Endothelial cell of hepatic sinusoid (primary cell): ENCODE measurements at regions not wholly inside any gene's neighbourhood (a gene's known extent, or its start where the extent isn't known, plus 50 kb on each side); places are given as distances from the start of the nearest gene placed in this dataset.
"Not testable (repeated sequence)": the region's sequence is repeated elsewhere in the genome, so short reads cannot be mapped to it uniquely, and the experiment has no call there.

Experiments
- in situ Hi-C: cut with HindIII; loops from 2 replicates; pipeline ENCODE4 v1.10.0; 2017; ENCODE audit warnings: low sequenced_read_pairs

GRCh38 chr3:70744536-70744935 is 432.1 kb upstream of the MDFIC2 start:
- in situ Hi-C loops, result no loop called here

DNA sequence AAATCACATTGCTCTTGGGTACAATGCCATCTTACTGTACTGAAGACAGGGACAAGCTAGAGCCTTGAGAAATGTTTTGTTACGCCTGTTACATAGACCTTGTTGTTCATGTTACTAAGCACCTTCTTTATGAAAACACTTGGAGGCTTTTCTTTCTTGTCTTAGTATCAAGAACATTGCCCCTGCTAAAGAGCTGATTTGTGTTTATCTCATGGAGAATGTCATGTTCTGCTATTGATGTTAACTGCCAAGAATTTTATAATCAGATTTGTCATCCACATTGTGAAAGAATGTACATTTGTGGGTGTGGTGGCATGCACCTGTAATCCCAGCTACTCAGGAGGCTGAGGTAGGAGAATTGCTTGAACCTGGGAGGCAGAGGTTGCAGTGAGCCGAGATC is 431.3 kb upstream of the MDFIC2 start:
- in situ Hi-C loops, result no loop called here

GRCh38 chr3:70742081-70742480 is 429.6 kb upstream of the MDFIC2 start:
- in situ Hi-C loops, result no loop called here

- in situ Hi-C loops, result no loop called here
These were observed 428.4 kb upstream of the MDFIC2 start for GRCh38 chr3:70740872-70741271.

DNA sequence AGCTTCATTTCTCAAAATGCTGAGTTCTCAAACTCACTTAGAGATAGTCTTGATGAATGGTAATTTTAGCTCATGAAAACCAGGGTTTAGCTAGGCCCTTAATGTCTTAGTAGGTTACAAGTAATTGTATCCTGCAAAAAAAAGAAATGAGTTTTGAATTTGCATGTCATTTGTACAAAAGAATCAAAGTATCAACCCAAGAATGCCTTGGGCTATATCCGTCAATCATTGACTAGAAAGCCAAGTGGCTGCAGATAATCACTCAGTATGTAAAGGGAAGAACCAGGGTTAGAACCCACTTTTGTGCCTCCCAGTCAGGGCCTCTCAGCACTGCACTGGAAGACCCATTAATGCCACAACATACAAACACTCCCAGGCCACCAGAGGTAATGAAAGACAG is 427.6 kb upstream of the MDFIC2 start:
- in situ Hi-C loops, result no loop called here

- in situ Hi-C loops, result no loop called here
These were observed 425.8 kb upstream of the MDFIC2 start for GRCh38 chr3:70738291-70738681.

GRCh38 chr3:70737666-70738290 is 425.3 kb upstream of the MDFIC2 start:
- in situ Hi-C loops, result no loop called here

DNA sequence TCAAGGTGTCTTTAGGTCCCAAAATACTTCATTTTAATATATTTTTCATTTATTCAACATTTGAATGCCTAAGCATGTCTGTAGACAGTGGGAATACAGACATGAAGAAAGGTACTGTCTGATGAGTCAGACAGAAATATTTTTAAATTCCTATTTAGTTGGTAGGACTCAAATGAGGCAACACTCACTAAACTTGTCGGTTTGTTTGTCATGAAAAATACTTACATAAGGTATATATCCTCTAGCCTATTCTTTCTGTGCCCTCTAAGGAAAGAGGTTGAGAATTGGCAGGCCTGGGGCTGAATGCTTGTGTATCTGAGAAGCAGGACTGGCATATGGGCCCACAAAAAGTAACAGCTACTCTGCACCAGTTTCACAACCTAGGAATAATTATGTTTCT is 423.6 kb upstream of the MDFIC2 start:
- in situ Hi-C loops, result no loop called here

- in situ Hi-C loops, result no loop called here
These were observed 422.3 kb upstream of the MDFIC2 start for GRCh38 chr3:70734756-70735155.

GRCh38 chr3:70731046-70731445 is 418.6 kb upstream of the MDFIC2 start:
- in situ Hi-C loops, result no loop called here

DNA sequence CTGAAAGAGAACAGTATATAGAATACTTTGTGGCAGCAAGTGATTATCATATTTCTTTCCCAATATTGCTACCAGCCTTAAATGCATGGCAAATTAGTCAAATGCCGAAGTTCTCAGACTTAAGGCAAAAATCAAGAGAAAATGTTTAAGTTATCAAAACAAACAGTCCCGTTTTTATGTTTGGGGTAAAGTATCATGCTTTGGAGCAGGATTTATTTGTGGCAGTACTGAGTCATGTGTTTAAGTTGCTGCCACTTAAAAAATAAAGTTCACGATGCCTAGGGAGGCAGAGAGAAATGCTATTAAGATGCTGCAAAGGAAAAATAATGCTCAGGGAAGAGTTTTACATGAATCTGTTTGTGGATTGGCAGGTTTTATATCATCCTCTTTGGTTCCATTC is 417.4 kb upstream of the MDFIC2 start:
- in situ Hi-C loops, result no loop called here

DNA sequence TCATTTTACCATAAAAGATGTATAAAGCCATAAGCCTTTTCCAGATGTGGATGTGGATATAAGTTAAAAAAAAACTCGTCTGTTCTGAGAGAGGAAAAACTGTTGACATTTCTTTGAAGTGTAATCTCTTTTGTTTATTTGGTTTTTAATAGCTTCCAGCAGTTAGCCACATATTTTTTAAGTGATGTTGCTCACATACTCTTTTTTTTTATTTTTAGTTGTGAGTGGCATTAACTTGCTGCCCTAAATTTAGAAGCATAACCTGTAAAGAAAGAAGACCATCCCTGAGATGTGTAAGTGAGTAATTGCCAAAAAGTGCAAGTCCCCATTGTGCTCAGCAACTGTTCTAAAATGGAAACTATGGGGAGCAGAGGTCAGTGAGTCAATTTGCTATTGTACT is 415.9 kb upstream of the MDFIC2 start:
- in situ Hi-C loops, result no loop called here

- in situ Hi-C loops, result no loop called here
These were observed 414.5 kb upstream of the MDFIC2 start for GRCh38 chr3:70726961-70727360.

DNA sequence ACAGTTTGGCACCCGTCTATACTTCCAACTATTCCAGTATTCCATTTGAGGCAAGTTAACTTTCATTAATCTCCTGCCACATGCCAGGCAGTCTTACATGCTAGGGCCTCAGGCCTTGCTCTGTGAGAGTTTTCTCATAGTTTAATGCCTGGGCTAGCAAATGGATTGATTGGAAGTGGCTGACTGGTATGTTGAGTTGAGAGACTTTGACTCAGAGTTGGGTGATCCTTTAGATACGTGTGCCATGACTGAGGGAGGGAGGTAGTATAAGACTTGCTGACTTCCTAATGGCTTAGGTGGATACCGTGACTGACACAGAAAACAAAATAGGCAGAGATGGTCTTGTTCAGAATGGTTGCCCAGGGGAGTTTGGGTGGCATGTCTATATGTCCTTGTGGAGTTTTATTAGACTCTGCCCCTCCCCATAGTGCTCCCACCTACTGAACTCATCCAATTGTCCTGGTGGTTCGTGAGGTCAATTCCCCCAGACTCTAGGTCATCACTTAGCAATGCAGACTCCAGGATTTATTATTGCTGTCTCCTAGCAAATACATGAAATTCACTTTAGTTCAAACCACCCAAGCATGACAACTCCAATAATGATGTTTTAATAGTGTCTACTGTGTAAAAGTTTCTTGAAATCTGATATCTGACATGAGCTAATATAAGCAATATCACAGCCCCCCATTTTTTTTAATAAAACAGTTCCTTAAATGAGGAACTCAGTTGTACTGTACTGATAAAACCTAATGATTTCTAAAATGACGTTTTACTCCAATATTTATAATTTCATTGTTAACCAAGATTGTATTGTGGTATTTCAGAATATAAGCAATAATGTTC is 413.9 kb upstream of the MDFIC2 start:
- in situ Hi-C loops, result no loop called here

DNA sequence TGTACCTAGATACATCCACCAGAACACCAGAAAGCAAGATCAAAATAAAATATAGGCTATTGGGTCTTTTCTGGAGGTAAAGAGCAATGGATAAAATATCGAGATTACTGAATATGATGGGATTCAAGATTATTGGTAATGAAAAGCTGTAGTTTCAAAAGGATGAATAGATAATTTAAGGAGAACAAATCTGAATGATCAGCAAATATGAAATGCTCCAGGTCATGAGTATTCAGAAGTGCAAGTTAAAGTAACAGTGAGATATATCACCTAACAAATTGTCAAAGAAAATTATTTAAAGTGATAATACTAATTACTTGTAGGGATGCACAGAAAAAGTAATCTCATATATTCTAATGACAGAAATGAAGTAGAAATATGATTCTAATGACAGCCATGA is 409.6 kb upstream of the MDFIC2 start:
- in situ Hi-C loops, result no loop called here

- in situ Hi-C loops, result no loop called here
These were observed 404.4 kb upstream of the MDFIC2 start for GRCh38 chr3:70716832-70717231.

DNA sequence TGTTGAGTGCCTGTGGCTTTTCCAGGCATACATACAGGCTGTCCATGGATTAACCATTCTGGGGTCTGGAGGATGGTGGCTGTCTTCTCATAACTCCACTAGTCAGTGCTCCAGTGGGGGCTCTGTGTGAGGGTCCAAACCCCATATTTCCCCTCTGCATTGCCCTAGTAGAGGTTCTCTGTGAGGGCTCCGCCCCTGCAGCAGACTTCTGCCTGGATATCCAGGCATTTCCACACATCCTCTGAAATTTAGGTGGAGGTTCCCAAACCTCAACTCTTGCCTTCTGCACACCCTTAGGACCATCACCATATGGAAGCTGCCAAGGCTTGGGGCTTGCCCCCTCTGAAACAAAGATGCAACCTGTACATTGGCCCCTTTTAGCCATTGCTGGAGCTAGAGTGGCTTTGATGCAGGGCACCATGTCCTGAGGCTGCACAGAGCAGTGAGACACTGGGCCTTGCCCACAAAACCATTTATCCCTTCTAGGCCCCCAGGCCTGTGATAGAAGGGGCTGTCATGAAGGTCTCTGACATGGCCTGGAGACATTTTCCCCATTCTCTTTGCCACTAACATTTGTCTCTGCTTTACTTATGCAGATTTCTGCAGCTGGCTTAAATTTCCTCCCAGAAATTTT is 400.1 kb upstream of the MDFIC2 start:
- in situ Hi-C loops, result no loop called here

DNA sequence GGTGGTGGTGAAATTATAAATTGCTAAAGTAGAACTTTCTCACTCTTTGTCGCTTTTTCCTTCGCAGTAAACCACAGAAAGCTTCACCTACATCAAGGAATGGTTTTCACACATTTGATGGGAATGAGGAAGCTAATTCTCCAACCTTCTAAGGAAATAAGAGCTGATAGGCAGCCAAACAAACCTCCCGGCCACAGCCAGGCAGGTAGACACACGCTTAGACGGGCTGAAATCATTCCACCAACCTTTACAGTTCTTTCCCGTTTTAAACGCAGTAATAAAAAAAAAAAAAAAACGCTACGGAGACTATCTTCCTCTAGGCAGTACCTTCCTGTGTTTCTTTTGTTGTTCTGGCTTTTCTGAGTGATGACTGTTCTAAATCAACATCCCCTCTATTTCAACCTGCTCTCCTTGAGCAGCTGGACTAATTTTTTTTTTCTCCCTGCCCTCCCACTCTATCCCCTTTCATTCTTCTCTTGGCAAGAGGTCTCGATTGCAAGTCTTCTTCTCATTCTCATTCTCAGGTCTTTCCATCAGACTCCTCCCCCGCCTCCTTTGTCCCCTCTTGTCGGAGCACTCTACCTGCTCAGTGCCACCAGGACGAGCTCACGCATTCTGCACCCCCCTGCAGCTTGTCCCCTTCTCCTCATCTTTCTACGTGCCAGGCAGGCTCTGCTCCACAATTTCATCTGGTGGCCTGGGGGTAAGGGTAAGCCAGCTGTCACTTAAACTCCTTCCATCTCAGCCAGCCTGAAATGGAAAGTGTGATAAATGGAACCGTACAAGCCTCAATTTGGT is 391.1 kb upstream of the MDFIC2 start:
- in situ Hi-C loops, result no loop called here

DNA sequence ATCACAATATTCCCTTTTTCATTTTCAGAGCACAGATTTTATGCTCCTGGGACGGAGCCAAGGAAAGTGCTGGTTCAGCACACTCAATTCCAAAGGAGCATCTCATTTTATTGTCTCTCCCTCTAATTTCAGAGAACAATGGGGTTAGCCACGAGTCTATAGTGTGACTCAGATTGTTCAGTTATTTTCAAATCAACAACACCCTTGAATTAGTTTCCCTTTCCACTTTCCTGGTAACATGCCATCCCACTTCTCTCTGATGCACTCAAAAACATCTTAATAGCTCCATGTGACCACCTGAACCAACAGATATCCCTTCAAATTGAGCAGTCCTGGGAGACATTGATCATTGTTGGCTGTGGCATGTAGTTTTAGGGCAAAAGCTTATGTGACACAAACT is 389.7 kb upstream of the MDFIC2 start:
- in situ Hi-C loops, result no loop called here

DNA sequence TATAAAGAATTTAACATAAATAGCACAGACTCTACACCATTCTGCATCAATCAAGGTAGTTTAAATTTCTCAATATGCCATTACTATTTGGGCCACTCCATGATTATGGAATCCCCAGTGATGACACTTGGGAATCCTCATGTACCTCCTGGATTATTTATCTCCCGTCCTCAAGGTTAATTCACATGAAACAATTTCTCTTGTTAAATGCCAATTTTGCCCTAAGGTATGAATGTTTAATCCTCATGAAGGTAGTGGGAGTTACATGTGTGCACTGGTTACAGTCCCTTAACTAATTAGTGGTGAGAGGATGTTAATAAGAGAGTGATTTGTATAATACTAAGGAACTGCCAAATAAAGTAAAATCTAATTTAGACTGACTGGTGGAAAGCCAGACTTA is 372.3 kb upstream of the MDFIC2 start:
- in situ Hi-C loops, result no loop called here

DNA sequence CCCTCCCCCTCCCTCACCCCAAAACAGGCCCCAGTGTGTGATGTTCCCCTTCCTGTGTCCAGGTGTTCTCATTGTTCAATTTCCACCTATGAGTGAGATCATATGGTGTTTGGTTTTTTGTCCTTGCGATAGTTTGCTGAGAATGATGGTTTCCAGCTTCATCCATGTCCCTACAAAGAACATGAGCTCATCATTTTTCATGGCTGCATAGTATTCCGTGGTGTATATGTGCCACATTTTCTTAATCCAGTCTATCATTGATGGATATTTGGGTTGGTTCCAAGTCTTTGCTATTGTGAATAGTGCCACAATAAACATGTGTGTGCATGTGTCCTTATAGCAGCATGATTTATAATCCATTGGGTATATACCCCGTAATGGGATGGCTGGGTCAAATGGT is 363.4 kb upstream of the MDFIC2 start:
- in situ Hi-C loops, result not testable (repeated sequence)
